K562 (cell line): ENCODE measurements at regions not wholly inside any gene's neighbourhood (a gene's known extent, or its start where the extent isn't known, plus 50 kb on each side); places are given as distances from the start of the nearest gene placed in this dataset.

Experiments used
- ATAC-seq: fragments of 200-7000 bp; cut with Tn5 transposase; 3 replicates; pipeline ENCODE4 v1.9.1; 2020; ENCODE audit warnings: moderate library complexity
- BruUV-seq: library from RNA; stranded (reverse); fragments of 400-500 nt; replicated peaks from 2 replicates; lab custom pipeline; 2021; lab: Mats Ljungman, UMichigan
- CTCF ChIA-PET: fragments of 300-600 bp; formaldehyde crosslinking; extraction: SDS; loops from one replicate; lab custom pipeline; 2021; ENCODE audit warnings: low intra/inter-chr PET ratio; lab: Yijun Ruan, JAX
- POLR2A ChIA-PET: fragments of 300-600, 350-650 bp; sonication (Branson Sonifier 250); formaldehyde crosslinking; extraction: SDS; loops from one replicate; lab custom pipeline; 2021; ENCODE audit warnings: antibody characterized with exemption, inconsistent platforms; lab: Yijun Ruan, JAX
- DNase-seq, 4 experiments: peaks; one replicate each; pipeline versions ENCODE4 v3.0.0 to v3.0.0-alpha.2; 2011 to 2018; ENCODE audit warnings: low spot score in 3 of 4, mixed read lengths in 3 of 4; ENCODE audit errors: extremely low read depth in 1 of 4
- FAIRE-seq: peaks from 2 replicates; lab custom pipeline; 2011; peaks lifted over from hg19 to GRCh38; lab: Jason Lieb, UNC
- H2AFZ ChIP-seq: 2 replicates; pipeline ENCODE4 v1.6.0; 2011; ENCODE audit warnings: low read depth, low read length, control low read depth, inconsistent platforms
- H3K27ac ChIP-seq: fragments of 200-600 bp; 3 replicates; pipeline ENCODE4 v1.8.0; 2011; ENCODE audit warnings: low read depth, mild to moderate bottlenecking, control low read depth, inconsistent platforms, low read length, moderate library complexity, mixed read lengths; ENCODE audit errors: extremely low read depth
- H3K27me3 ChIP-seq, 2 experiments: fragments of 300-600 bp in 1 of 2; 2 replicates in 1 of 2; 3 replicates in 1 of 2; pipeline versions ENCODE4 v1.6.0 to v1.8.0; 2011; ENCODE audit warnings: inconsistent platforms in 2 of 2, low read length in 2 of 2, mild to moderate bottlenecking in 1 of 2, mixed read lengths in 1 of 2, moderate library complexity in 1 of 2; ENCODE audit not compliant: control insufficient read depth in 2 of 2, insufficient read depth in 2 of 2
- H3K36me3 ChIP-seq: fragments of 300-600 bp; 3 replicates; pipeline ENCODE4 v1.8.0; 2011; ENCODE audit warnings: mild to moderate bottlenecking, low read length, inconsistent platforms; ENCODE audit not compliant: control insufficient read depth, insufficient read depth
- H3K4me1 ChIP-seq, 2 experiments: fragments of 200-600 bp in 1 of 2; replicated peaks in 1 of 2; 2 replicates in 1 of 2; 3 replicates in 1 of 2; pipeline versions ENCODE4 v1.5.1 to v1.8.0; 2011; ENCODE audit warnings: inconsistent platforms in 2 of 2, low read length in 2 of 2, mild to moderate bottlenecking in 1 of 2, mixed read lengths in 1 of 2, moderate library complexity in 1 of 2; ENCODE audit not compliant: control insufficient read depth in 2 of 2, insufficient read depth in 2 of 2
- H3K4me2 ChIP-seq: 2 replicates; pipeline ENCODE4 v1.6.1; 2011; ENCODE audit warnings: low read length, control low read depth, inconsistent platforms, mixed read lengths; ENCODE audit not compliant: insufficient read depth
- H3K4me3 ChIP-seq: fragments of 200-600 bp; sonication (generic), shearing (Covaris generic); 2 replicates; pipeline ENCODE4 v1.5.1; 2016; ENCODE audit warnings: control low read depth, inconsistent platforms
- H3K79me2 ChIP-seq: fragments of 200-600 bp; 3 replicates; pipeline ENCODE4 v1.8.0; 2011; ENCODE audit warnings: low read length, inconsistent platforms; ENCODE audit not compliant: control insufficient read depth, insufficient read depth
- H3K9ac ChIP-seq, 2 experiments: 2 replicates each; pipeline versions ENCODE4 v1.6.0 to v1.6.1; 2011; ENCODE audit warnings: low read depth in 2 of 2, low read length in 2 of 2, control low read depth in 1 of 2, inconsistent platforms in 1 of 2, mild to moderate bottlenecking in 1 of 2, mixed read lengths in 1 of 2; ENCODE audit not compliant: insufficient read depth in 1 of 2
- H3K9me1 ChIP-seq: one replicate; pipeline ENCODE4 v1.6.0; 2011; ENCODE audit warnings: inconsistent platforms, mild to moderate bottlenecking, low read length, moderate library complexity; ENCODE audit not compliant: control insufficient read depth, insufficient read depth
- H3K9me3 ChIP-seq: replicated peaks from 2 replicates; pipeline ENCODE4 v1.5.1; 2011; ENCODE audit warnings: low read depth, low read length, inconsistent platforms; ENCODE audit not compliant: control insufficient read depth, insufficient read depth
- H4K20me1 ChIP-seq: replicated peaks from 2 replicates; pipeline ENCODE4 v1.6.1; 2011; ENCODE audit warnings: low read length, inconsistent platforms, mixed read lengths; ENCODE audit not compliant: control insufficient read depth, insufficient read depth
- CGGBP1 ChIP-seq: fragments of 250-450 bp; sonication (Bioruptor Pico); IDR thresholded peaks from 2 replicates; pipeline ENCODE4 v1.9.0; 2021; ENCODE audit warnings: mild to moderate bottlenecking
- HDAC8 ChIP-seq: fragments of 450-650 bp; IDR thresholded peaks from 2 replicates; pipeline ENCODE4 v1.6.1; 2016; ENCODE audit warnings: mild to moderate bottlenecking, missing genetic modification characterization, moderate library complexity, missing compliant biosample characterization
- LEF1 ChIP-seq: fragments of 450-650 bp; IDR thresholded peaks from 2 replicates; pipeline ENCODE4 v1.6.1; 2016; ENCODE audit warnings: mild to moderate bottlenecking
- MCM7 ChIP-seq, 2 experiments: fragments of 450-650 bp; IDR thresholded peaks; 2 replicates each; pipeline ENCODE4 v1.6.1; 2016 to 2018
- POLR3G ChIP-seq: IDR thresholded peaks from 2 replicates; pipeline ENCODE4 v1.6.1; 2011; ENCODE audit not compliant: insufficient read length, insufficient replicate concordance; ENCODE audit errors: extremely low read depth
- SMARCB1 ChIP-seq: IDR thresholded peaks from 2 replicates; pipeline ENCODE4 v1.6.1; 2011; ENCODE audit warnings: improper control_type of control experiment, low read depth; ENCODE audit not compliant: insufficient read length
- TAF9B ChIP-seq: fragments of 450-650 bp; IDR thresholded peaks from 2 replicates; pipeline ENCODE4 v1.6.1; 2018; ENCODE audit warnings: mild to moderate bottlenecking; ENCODE audit not compliant: partially characterized antibody
- TCFL5 ChIP-seq: fragments of 250-450 bp; sonication (Bioruptor Pico); conservative IDR thresholded peaks from 2 replicates; pipeline ENCODE4 v1.6.1; 2021; ENCODE audit warnings: mild to moderate bottlenecking, moderate library complexity, matching md5 sums
- ZNF175 ChIP-seq: fragments of 200-800 bp; sonication (Bioruptor generic); IDR thresholded peaks from 2 replicates; pipeline ENCODE4 v1.6.1; 2016; ENCODE audit warnings: low read depth, mild to moderate bottlenecking, missing genetic modification characterization, missing compliant biosample characterization
- WGBS: fragments of 100-300 bp; shearing (Covaris generic); methylation state at CpG from one replicate; pipeline ENCODE4 v1.1.6; 2016; ENCODE audit warnings: low coverage, mixed read lengths; ENCODE audit not compliant: insufficient coverage; ENCODE audit errors: missing lambda C conversion rate; 5-methylcytosine and 5-hydroxymethylcytosine counted together
- in situ Hi-C: fragments of 300-500 bp; cut with MboI; formaldehyde crosslinking; loops from 4 replicates; pipeline ENCODE4 v1.15.0; 2018; ENCODE audit warnings: inconsistent platforms, mixed read lengths
- intact Hi-C: fragments of 100-400 bp; cut with micrococcal nuclease; formaldehyde crosslinking; loops from 2 replicates; pipeline ENCODE4 v1.14.2; 2022
- TF ChIP-seq, protein P1 (sequence below): fragments of 450-650 bp; IDR thresholded peaks from 2 replicates; pipeline ENCODE4 v1.6.1; 2018; ENCODE audit warnings: mild to moderate bottlenecking, low read depth; ENCODE audit not compliant: partially characterized antibody

DNA sequence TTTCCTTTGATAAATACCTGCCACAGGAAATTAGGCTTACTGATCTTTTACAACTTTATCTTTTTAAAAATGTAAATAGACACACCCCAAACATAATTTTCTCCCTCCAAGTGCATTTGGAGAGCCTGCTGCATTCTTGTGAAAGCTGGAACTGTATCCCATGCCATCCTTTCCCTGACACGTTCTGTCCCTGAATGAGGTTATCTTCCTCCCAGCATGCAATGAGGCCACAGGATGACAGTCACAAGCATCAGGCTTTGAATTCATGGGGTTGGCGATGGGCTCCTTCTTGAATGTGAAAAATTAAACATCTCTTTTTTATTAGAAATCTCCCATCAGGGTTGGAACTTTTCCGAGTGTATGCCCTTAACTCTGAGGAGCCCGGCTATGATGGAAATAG lies 77.8 kb downstream of the CTAGE1 start:
- Histone ChIP-seq H4K20me1 (peaks cover 5% of the 10 kb centered on the region; the same call in 1 of the 2 replicates), H3K9ac (no peak overlapping the region), H3K4me3 (no peak overlapping the region), H3K27ac (no peak overlapping the region), H3K27me3 (peaks cover 0 to 20% of the 10 kb centered on the region in 2 experiments; a peak in 1 of 5 replicates), H3K4me1 (no peaks in the 10 kb centered on the region), H3K4me2 (no peak overlapping the region), H3K36me3 (no peaks in the 10 kb centered on the region), H2AFZ (no peak overlapping the region), H3K9me1 (no peaks in the 10 kb centered on the region), H3K79me2 (no peaks in the 10 kb centered on the region), H3K9me3 (no peaks in the 10 kb centered on the region)
- TF ChIP-seq, protein P1, sequence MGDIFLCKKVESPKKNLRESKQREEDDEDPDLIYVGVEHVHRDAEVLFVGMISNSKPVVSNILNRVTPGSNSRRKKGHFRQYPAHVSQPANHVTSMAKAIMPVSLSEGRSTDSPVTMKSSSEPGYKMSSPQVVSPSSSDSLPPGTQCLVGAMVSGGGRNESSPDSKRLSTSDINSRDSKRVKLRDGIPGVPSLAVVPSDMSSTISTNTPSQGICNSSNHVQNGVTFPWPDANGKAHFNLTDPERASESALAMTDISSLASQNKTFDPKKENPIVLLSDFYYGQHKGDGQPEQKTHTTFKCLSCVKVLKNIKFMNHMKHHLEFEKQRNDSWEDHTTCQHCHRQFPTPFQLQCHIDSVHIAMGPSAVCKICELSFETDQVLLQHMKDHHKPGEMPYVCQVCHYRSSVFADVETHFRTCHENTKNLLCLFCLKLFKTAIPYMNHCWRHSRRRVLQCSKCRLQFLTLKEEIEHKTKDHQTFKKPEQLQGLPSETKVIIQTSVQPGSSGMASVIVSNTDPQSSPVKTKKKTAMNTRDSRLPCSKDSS = no peak
- TF ChIP-seq MCM7 (IDR thresholded peaks at IDR 0.05) (no peak), LEF1 (no peak), CGGBP1 (CRISPR knock-in tag) (no peak), POLR3G (no peak), TAF9B (no peak), HDAC8 (tag) (no peak), TCFL5 (CRISPR knock-in tag) (no peak), SMARCB1 (no peak), ZNF175 (no peak)
- in situ Hi-C loops = no loop called here
- CTCF ChIA-PET = no interaction called here
- intact Hi-C loops = no loop called here
- DNase-seq (no peak), ATAC-seq (no peak), FAIRE-seq (no peak)
- BruUV-seq = no TSS peak
- POLR2A ChIA-PET = no interaction called here
- 0% methylated on average over 4 of the region's 4 CpGs for WGBS
